OCI-LY3 (cell line): ENCODE measurements at regions not wholly inside any gene's neighbourhood (a gene's known extent, or its start where the extent isn't known, plus 50 kb on each side); places are given as distances from the start of the nearest gene placed in this dataset.

Source experiments
- H2AFZ ChIP-seq: fragments of 200-600, 300-600 bp; shearing (Covaris generic); 2 replicates; pipeline ENCODE4 v1.6.0; 2014; ENCODE audit warnings: antibody characterized with exemption, low read depth, low read length
- H3K27ac ChIP-seq: fragments of 200-600, 300-600 bp; sonication (generic); 2 replicates; pipeline ENCODE4 v1.5.1; 2014; ENCODE audit warnings: mild to moderate bottlenecking, low read length, moderate library complexity, mixed read lengths
- H3K27me3 ChIP-seq: fragments of 200-600, 300-600 bp; sonication (generic); 2 replicates; pipeline ENCODE4 v1.6.1; 2014; ENCODE audit warnings: low read depth, low read length, mixed read lengths
- H3K36me3 ChIP-seq: fragments of 200-600, 300-600 bp; sonication (generic); replicated peaks from 2 replicates; pipeline ENCODE3; 2014; ENCODE audit warnings: low read depth, low read length, mixed read lengths
- H3K4me1 ChIP-seq: fragments of 300-600, 200-600 bp; sonication (generic); 2 replicates; pipeline ENCODE4 v1.6.1; 2014; ENCODE audit warnings: low read length, mixed read lengths
- H3K4me2 ChIP-seq: fragments of 200-600, 300-600 bp; sonication (generic); 2 replicates; pipeline ENCODE4 v1.6.1; 2014; ENCODE audit warnings: low read length, mixed read lengths
- H3K4me3 ChIP-seq: fragments of 300-600, 200-600 bp; sonication (generic); 2 replicates; pipeline ENCODE4 v1.5.1; 2014; ENCODE audit warnings: antibody characterized with exemption, mild to moderate bottlenecking, low read length, moderate library complexity
- H3K79me2 ChIP-seq: fragments of 300-600, 200-600 bp; shearing (Covaris generic); 2 replicates; pipeline ENCODE4 v1.6.1; 2014; ENCODE audit warnings: mild to moderate bottlenecking, low read length, mixed read lengths
- H3K9ac ChIP-seq: fragments of 300-600, 200-600 bp; shearing (Covaris generic); 2 replicates; pipeline ENCODE4 v1.6.0; 2014; ENCODE audit warnings: mild to moderate bottlenecking, low read length, moderate library complexity
- H3K9me3 ChIP-seq: fragments of 200-600, 300-600 bp; shearing (Covaris generic); 2 replicates; pipeline ENCODE4 v1.6.1; 2014; ENCODE audit warnings: low read length, mixed read lengths; ENCODE audit not compliant: insufficient read depth
- H4K20me1 ChIP-seq: fragments of 200-600, 300-600 bp; sonication (generic); 2 replicates; pipeline ENCODE4 v1.6.1; 2016; ENCODE audit warnings: low read length, mixed read lengths; ENCODE audit not compliant: insufficient read depth
- EZH2phosphoT487 ChIP-seq: fragments of 200-600 bp; shearing (Covaris generic); IDR thresholded peaks from 2 replicates; pipeline ENCODE4 v1.6.1; 2018; ENCODE audit warnings: antibody characterized with exemption, mixed run types, low read depth
- TF ChIP-seq, protein P1 (sequence below): fragments of 200-600, 300-600 bp; sonication (generic); IDR thresholded peaks from 2 replicates; pipeline ENCODE4 v1.5.1; 2014; ENCODE audit warnings: antibody characterized with exemption, low read length, low read depth

DNA sequence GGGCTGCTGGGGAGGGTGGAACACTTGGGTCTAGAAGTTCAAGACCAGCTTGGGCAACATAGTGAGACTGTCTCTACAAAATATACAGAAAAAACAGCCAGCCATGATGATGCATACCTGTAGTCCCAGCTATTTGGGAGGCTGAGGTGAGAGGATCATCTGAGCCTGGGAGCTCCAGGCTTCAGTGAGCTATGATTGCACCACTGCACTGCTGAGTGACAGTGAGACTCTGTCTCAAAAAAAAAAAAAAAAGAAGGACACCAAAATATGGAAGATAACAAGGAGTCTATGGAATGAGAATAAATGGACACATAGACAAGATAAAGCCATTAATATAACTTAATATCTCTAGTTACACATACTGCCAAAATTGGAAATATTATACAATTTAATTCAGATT is 62.7 kb upstream of the IL15 start:
- no peak overlapping the region for H3K4me3 ChIP-seq
- H3K9me3 ChIP-seq, result no peaks in the 10 kb centered on the region
- no peaks in the 10 kb centered on the region for H4K20me1 ChIP-seq
- H3K9ac ChIP-seq, result no peak overlapping the region
- no peak overlapping the region for H2AFZ ChIP-seq
- no peaks in the 10 kb centered on the region for H3K36me3 ChIP-seq
- no peaks in the 10 kb centered on the region for H3K79me2 ChIP-seq
- no peak overlapping the region for H3K4me2 ChIP-seq
- TF ChIP-seq, protein P1, sequence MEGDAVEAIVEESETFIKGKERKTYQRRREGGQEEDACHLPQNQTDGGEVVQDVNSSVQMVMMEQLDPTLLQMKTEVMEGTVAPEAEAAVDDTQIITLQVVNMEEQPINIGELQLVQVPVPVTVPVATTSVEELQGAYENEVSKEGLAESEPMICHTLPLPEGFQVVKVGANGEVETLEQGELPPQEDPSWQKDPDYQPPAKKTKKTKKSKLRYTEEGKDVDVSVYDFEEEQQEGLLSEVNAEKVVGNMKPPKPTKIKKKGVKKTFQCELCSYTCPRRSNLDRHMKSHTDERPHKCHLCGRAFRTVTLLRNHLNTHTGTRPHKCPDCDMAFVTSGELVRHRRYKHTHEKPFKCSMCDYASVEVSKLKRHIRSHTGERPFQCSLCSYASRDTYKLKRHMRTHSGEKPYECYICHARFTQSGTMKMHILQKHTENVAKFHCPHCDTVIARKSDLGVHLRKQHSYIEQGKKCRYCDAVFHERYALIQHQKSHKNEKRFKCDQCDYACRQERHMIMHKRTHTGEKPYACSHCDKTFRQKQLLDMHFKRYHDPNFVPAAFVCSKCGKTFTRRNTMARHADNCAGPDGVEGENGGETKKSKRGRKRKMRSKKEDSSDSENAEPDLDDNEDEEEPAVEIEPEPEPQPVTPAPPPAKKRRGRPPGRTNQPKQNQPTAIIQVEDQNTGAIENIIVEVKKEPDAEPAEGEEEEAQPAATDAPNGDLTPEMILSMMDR, result no peak
- TF ChIP-seq EZH2phosphoT487, result no peak
- no peak overlapping the region for H3K27ac ChIP-seq
- peaks cover 8% of the 10 kb centered on the region for H3K4me1 ChIP-seq
- H3K27me3 ChIP-seq, result no peaks in the 10 kb centered on the region

DNA sequence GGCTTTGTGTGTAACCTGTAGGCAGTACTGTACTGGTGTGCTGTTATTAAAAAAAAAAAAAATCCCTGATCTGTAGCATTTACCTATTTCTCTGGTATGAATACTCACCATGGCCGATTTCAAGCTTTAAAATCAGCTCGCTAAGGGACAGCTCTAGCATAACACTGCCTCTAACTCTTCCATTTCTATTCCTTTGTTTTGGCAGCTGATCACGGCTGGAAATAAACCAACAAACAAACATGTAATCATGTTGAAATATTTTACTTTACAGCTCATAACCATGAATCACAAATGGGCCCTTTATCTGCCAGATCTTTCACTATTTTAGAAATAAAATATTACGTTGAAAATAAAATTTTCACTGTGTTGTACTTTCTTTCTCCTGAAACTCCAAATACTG is 60.5 kb upstream of the IL15 start:
- Histone ChIP-seq H3K9ac (no peak overlapping the region), H4K20me1 (no peaks in the 10 kb centered on the region), H3K79me2 (no peaks in the 10 kb centered on the region), H3K36me3 (no peaks in the 10 kb centered on the region), H2AFZ (no peak overlapping the region), H3K4me1 (peaks cover 8% of the 10 kb centered on the region), H3K27ac (no peak overlapping the region), H3K4me3 (no peak overlapping the region), H3K4me2 (no peak overlapping the region), H3K27me3 (no peaks in the 10 kb centered on the region), H3K9me3 (no peaks in the 10 kb centered on the region)
- TF ChIP-seq EZH2phosphoT487, result no peak
- TF ChIP-seq, protein P1, result no peak

DNA sequence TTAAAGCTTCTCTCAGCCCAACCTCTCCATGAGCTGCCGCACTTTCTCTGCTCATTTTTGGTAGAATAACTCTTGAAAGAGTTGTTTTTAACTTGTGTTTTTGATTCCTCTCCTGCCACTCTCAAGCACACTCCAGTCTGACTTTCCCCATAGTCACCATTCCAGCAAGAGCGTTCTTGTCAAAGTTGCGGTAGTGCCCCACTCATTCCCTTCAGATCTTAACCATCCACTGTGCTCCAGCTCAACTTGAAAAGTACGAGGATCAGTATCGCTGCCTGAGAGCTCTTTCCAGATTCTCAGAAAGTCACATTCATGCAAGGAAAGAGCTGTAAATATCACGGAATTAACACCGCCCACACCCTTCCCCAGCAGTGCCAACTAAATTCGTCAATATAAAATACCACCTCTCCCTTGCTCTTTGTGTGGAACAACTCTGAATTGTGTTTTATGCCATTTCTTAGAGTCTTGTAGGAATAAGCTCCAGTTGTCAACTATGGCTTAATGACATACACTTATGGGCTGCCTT is 59.7 kb upstream of the IL15 start:
- Histone ChIP-seq H3K27ac (no peak overlapping the region), H3K79me2 (no peaks in the 10 kb centered on the region), H2AFZ (no peak overlapping the region)

DNA sequence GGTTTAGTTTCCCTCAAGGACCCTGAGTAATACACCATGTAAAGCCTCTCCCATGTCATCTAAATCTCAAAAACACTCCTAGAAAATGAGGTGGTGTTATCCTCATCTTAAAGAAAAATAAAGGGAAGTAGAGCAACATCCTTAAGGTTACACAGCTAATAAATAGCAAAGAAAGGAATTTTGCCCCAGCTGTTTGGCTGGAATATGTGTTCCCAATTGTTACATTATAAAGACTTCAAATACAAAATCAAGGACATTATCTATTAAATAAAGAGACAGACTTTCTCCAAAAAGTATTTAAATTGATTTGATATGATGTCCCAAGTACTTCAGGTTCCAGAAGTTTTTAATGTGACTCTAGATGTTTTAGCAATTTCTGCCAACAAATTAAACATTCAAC is 57.9 kb upstream of the IL15 start:
- H3K4me3 ChIP-seq, result no peak overlapping the region
- H3K27me3 ChIP-seq, result no peaks in the 10 kb centered on the region
- no peak overlapping the region for H3K9ac ChIP-seq
- peaks cover 8% of the 10 kb centered on the region for H3K4me1 ChIP-seq
- H3K27ac ChIP-seq, result no peak overlapping the region
- H3K9me3 ChIP-seq, result no peaks in the 10 kb centered on the region
- no peak overlapping the region for H3K4me2 ChIP-seq
- no peaks in the 10 kb centered on the region for H3K36me3 ChIP-seq
- no peaks in the 10 kb centered on the region for H3K79me2 ChIP-seq
- no peak for TF ChIP-seq EZH2phosphoT487
- TF ChIP-seq, protein P1, result no peak
- no peak overlapping the region for H2AFZ ChIP-seq
- no peaks in the 10 kb centered on the region for H4K20me1 ChIP-seq

More for the DNA sequence above, 59.7 kb upstream of the IL15 start:
- H3K4me1 ChIP-seq, result peaks cover 8% of the 10 kb centered on the region
- no peaks in the 10 kb centered on the region for H3K27me3 ChIP-seq
- no peaks in the 10 kb centered on the region for H4K20me1 ChIP-seq
- TF ChIP-seq, protein P1, result no peak
- TF ChIP-seq EZH2phosphoT487, result no peak
- H3K4me2 ChIP-seq, result no peak overlapping the region
- no peaks in the 10 kb centered on the region for H3K36me3 ChIP-seq
- no peak overlapping the region for H3K9ac ChIP-seq
- H3K9me3 ChIP-seq, result no peaks in the 10 kb centered on the region
- no peak overlapping the region for H3K4me3 ChIP-seq
